ENCODE measurements at regions not wholly inside any gene's neighbourhood (a gene's known extent, or its start where the extent isn't known, plus 50 kb on each side); places are given as distances from the start of the nearest gene placed in this dataset.

- no peak for TF ChIP-seq CTCF (IDR thresholded peaks at IDR 0.05; ENCODE audit: insufficient read depth, low read length, poor library complexity, severe bottlenecking)
- TF ChIP-seq EZH2phosphoT487 (conservative IDR thresholded peaks at IDR 0.05; ENCODE audit: low read length): no peak
Observed at GRCh38 chr4:137070614-137071013, 461.7 kb downstream of the PCDH18 start.

Data from SU-DHL-6 (cell line).